ENCODE measurements at regions not wholly inside any gene's neighbourhood (a gene's known extent, or its start where the extent isn't known, plus 50 kb on each side); places are given as distances from the start of the nearest gene placed in this dataset.

GRCh38 chr14:22164616-22165015 is 424.4 kb downstream of the DAD1 start:
- Histone ChIP-seq H2AFZ (replicated peaks; ENCODE audit: low read length, poor library complexity) (no peak overlapping the region), H3K23ac (ENCODE audit: low read depth, low read length) (no peak overlapping the region), H2BK5ac (ENCODE audit: low read depth, low read length, poor library complexity, severe bottlenecking) (no peak overlapping the region), H4K20me1 (ENCODE audit: insufficient read depth, low read length) (no peaks in the 10 kb centered on the region), H2BK15ac (ENCODE audit: low read depth, low read length) (no peak overlapping the region; the same call in 2 of the 3 replicates), H4K91ac (ENCODE audit: insufficient read depth, low read depth, low read length) (no peak overlapping the region), H3K18ac (ENCODE audit: low read depth, low read length) (no peak overlapping the region), H3K27ac (ENCODE audit: insufficient read depth, low read length) (no peak overlapping the region), H3K9me1 (ENCODE audit: insufficient read depth, low read length) (peaks cover 3% of the 10 kb centered on the region; the same call in 1 of the 2 replicates), H3K27me3 (ENCODE audit: control insufficient read depth, insufficient read depth, low read length) (no peaks in the 10 kb centered on the region; the same call in 1 of the 2 replicates), H3K56ac (ENCODE audit: extremely low read depth, insufficient read depth, low read length) (no peak overlapping the region), H3K4me3 (ENCODE audit: insufficient read depth, low read depth, low read length) (no peak overlapping the region), H2BK20ac (ENCODE audit: low read depth, low read length) (0 out of 2 replicates have a peak overlapping the region, but pooled peaks have one; percentile 57), H3K4ac (ENCODE audit: low read depth, low read length) (no peak overlapping the region), H3K9me3 (ENCODE audit: control insufficient read depth, insufficient read depth, low read length) (no peaks in the 10 kb centered on the region), H3K4me1 (ENCODE audit: control insufficient read depth, insufficient read depth, low read length) (peaks cover 2% of the 10 kb centered on the region; the same call in 1 of the 2 replicates), H2AK9ac (replicated peaks; ENCODE audit: low read depth, low read length, poor library complexity) (no peak overlapping the region), H3K36me3 (ENCODE audit: control insufficient read depth, insufficient read depth, low read length) (no peaks in the 10 kb centered on the region), H3K9ac (ENCODE audit: low read depth, low read length) (no peak overlapping the region), H3K14ac (replicated peaks; ENCODE audit: low read depth, low read length) (no peak overlapping the region; the same call in 1 of the 2 replicates), H4K5ac (ENCODE audit: low read depth, low read length) (no peak overlapping the region), H2AK5ac (ENCODE audit: low read depth, low read length) (no peak overlapping the region), H3K79me1 (ENCODE audit: low read depth in 1 of 2, low read length in 2 of 2) (no peaks in the 10 kb centered on the region), H2BK120ac (ENCODE audit: low read depth, low read length) (no peak overlapping the region), H3K4me2 (ENCODE audit: low read depth, low read length) (no peak overlapping the region), H4K8ac (ENCODE audit: low read depth in 2 of 2, low read length in 2 of 2) (no peak overlapping the region)
- ChIA-PET POLR2A (ENCODE audit: unreplicated experiment) (no interaction called here), CTCF (interaction anchor here (1.2 to 1.7 kb wide), 2 partner anchors 13 to 16 kb away, joined by 3 to 4 read pairs; no protein-coding TSS in a partner anchor)
- no CpG with 5 or more reads among the region's 3 CpGs for WGBS, 2 experiments (ENCODE audit: extremely low coverage in 2 of 2, insufficient read length in 1 of 2)
- dilution Hi-C loops (cut with HindIII; ENCODE audit: low sequenced_read_pairs, unreplicated experiment) (no loop called here), in situ Hi-C loops (cut with MboI; ENCODE audit: low sequenced_read_pairs) (loop anchor here (10.0 kb wide), 1 partner anchor 210 kb away; no protein-coding TSS in a partner anchor), intact Hi-C loops (cut with micrococcal nuclease) (no loop called here)
- TF ChIP-seq ELK1 (IDR thresholded peaks at IDR 0.05; ENCODE audit: borderline replicate concordance, low read depth, low read length) (no peak), FOS (IDR thresholded peaks at IDR 0.05; ENCODE audit: low read depth, low read length) (no peak), MAFK (IDR thresholded peaks at IDR 0.05; ENCODE audit: low read depth, low read length) (no peak), CEBPB (IDR thresholded peaks at IDR 0.05; ENCODE audit: low read depth, low read length) (no peak), CTCF (conservative IDR thresholded peaks at IDR 0.05; ENCODE audit: low read depth, low read length) (no peak), CHD1 (IDR thresholded peaks at IDR 0.05; ENCODE audit: low read depth, low read length) (no peak), RFX5 (IDR thresholded peaks at IDR 0.05; ENCODE audit: low read depth, low read length) (no peak), RAD21 (IDR thresholded peaks at IDR 0.05; ENCODE audit: low read length) (no peak), POLR2A (IDR thresholded peaks at IDR 0.05; ENCODE audit: low read depth, low read length) (no peak), USF2 (IDR thresholded peaks at IDR 0.05; ENCODE audit: low read depth, low read length) (no peak), MXI1 (IDR thresholded peaks at IDR 0.05; ENCODE audit: borderline replicate concordance, low read depth, low read length) (no peak)
- ATAC-seq (ENCODE audit: low read depth) (no peak), DNase-seq (no peak)
- no TSS peak for BruUV-seq (replicated peaks)

Data from IMR-90 (cell line).